Sigmoid colon (tissue), 4 donors: ENCODE measurements at regions not wholly inside any gene's neighbourhood (a gene's known extent, or its start where the extent isn't known, plus 50 kb on each side); places are given as distances from the start of the nearest gene placed in this dataset.

Experiments used
- EP300 ChIP-seq, 4 donors: sonication (generic); formaldehyde crosslinking; IDR thresholded peaks; one replicate each; pipeline ENCODE4 v1.6.1; 2017; ENCODE audit warnings: antibody characterized with exemption in 4 of 4
- POLR2A ChIP-seq, 2 donors: fragments of 450-650 bp; IDR thresholded peaks; one replicate each; pipeline ENCODE4 v1.6.1; 2016; ENCODE audit warnings: antibody characterized with exemption in 2 of 2, mild to moderate bottlenecking in 2 of 2, moderate library complexity in 2 of 2
- POLR2AphosphoS5 ChIP-seq, 4 donors: sonication (generic); formaldehyde crosslinking; IDR thresholded peaks; one replicate each; pipeline ENCODE4 v1.6.1; 2017; ENCODE audit warnings: antibody characterized with exemption in 4 of 4
- TF ChIP-seq, protein P1 (sequence below), 4 experiments: fragments of 450-650 bp in 3 of 4; fragments of 200-600 bp in 1 of 4; IDR thresholded peaks; one replicate each; pipeline ENCODE4 v1.5.1; 2016 to 2019; ENCODE audit warnings: antibody characterized with exemption in 4 of 4, mild to moderate bottlenecking in 3 of 4, moderate library complexity in 2 of 4

GRCh38 chr13:95391362-95391761 is 90.1 kb upstream of the ABCC4 start:
- TF ChIP-seq, protein P1, sequence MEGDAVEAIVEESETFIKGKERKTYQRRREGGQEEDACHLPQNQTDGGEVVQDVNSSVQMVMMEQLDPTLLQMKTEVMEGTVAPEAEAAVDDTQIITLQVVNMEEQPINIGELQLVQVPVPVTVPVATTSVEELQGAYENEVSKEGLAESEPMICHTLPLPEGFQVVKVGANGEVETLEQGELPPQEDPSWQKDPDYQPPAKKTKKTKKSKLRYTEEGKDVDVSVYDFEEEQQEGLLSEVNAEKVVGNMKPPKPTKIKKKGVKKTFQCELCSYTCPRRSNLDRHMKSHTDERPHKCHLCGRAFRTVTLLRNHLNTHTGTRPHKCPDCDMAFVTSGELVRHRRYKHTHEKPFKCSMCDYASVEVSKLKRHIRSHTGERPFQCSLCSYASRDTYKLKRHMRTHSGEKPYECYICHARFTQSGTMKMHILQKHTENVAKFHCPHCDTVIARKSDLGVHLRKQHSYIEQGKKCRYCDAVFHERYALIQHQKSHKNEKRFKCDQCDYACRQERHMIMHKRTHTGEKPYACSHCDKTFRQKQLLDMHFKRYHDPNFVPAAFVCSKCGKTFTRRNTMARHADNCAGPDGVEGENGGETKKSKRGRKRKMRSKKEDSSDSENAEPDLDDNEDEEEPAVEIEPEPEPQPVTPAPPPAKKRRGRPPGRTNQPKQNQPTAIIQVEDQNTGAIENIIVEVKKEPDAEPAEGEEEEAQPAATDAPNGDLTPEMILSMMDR (IDR thresholded peaks at IDR 0.05), result no peak
- TF ChIP-seq POLR2A (IDR thresholded peaks at IDR 0.05) (no peak), POLR2AphosphoS5 (IDR thresholded peaks at IDR 0.05) (no peak), EP300 (IDR thresholded peaks at IDR 0.05) (no peak)
